ENCODE measurements at regions not wholly inside any gene's neighbourhood (a gene's known extent, or its start where the extent isn't known, plus 50 kb on each side); places are given as distances from the start of the nearest gene placed in this dataset.
"Not testable (repeated sequence)": the region's sequence is repeated elsewhere in the genome, so short reads cannot be mapped to it uniquely, and the experiment has no call there.

DNA sequence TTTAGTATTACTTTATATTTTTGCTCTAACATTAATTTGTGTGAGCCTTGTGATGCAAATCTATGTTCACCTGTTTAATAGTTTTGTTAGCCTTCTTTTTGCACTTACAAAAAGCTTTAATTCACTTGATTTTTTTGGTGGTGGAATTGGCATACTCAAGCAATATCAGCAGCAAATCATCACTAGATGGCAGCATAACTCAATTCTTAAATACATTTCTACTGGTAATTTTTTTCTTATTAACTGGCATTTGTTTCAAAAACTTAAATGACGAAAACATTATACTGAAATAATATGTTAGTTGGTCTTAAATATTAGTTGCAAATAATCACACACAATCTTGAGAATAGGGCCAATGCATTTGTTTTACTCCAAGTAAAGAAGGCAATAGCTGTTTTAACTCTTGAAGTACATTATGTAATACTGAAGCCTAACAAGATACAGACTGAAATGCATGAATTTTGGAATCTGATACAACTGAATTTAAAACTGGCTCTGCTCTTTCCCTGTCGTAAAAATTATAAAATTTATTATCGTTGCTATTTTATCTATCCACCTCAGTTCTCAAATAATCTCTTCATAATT is 151.5 kb downstream of the ATXN7L3B start:
- peak; percentile 53 for DNase-seq

DNA sequence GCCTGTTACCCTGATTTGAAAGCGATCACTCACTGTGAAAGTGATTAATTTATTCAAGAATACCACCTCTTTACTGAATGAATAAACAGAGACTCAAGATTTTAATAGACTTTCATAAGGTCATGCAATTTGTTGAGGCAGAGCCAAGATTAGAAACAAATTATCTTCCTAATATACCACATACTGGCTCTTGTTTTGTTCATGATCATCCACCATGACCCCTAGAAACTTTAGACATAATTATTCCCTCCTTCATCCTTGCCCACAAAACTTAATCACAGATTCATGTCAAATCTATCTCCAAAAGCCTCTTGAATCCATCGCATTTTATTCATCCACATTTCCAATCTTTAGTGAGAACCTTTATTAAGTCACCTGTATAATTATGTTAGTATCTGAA is 152.3 kb downstream of the ATXN7L3B start:
- peak; percentile 57 for DNase-seq

DNA sequence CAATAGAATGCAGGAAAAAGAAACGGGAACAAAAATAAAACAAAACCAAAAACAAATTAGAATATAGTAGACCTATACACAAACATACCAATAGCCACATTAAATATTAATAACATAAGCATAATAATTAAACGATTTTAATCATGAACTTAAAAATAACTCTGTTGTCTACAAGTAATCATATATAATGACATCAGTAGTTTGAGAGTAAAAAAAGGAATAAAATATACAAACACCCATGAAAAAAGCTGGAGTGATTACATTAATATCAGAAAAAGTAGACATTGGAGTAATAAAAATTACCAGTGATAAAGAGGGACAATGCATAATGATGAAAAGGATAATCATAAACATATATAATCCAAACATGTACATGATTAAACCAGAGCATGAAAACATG is 181.8 kb downstream of the ATXN7L3B start:
- DNase-seq, result no peak

DNA sequence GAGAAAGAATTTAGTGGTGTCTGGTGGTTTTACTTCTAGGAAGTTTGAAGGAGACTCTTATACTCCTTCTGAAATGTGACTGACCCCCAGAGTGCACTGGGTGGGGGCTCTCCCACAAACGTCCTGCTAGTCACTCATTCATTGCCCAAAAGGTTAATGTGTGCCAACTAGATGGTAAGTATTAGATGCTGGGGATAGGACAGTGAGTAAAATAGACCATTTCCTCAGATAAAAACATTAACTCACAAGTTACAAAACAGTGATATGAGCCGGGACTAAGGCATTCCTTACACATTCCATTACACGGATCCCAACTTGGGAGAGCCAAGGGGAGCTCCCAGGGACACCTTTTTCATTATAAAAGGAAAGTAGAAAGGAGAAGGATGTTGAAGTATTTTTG is 185.1 kb downstream of the ATXN7L3B start:
- no peak for DNase-seq

DNA sequence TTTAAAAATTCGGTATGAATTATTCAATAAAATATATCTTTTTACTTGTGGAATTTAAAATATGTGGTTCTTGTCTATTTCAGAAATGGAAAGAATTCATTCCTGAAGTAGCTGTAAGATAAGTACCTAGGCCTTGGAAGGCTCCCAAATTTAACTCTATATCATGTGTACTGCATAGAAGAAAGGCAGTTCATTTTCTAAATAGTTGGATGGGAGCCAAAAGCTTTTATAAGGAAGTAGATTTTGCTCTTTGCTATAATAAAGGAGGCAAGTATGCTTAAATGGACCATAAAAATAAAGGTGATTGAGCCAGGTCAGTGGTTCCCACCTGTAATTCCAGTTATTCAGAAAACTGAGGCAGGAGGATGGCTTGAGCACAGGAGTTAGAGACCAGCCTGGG is 187.5 kb downstream of the ATXN7L3B start:
- DNase-seq, result peak; percentile 18

DNA sequence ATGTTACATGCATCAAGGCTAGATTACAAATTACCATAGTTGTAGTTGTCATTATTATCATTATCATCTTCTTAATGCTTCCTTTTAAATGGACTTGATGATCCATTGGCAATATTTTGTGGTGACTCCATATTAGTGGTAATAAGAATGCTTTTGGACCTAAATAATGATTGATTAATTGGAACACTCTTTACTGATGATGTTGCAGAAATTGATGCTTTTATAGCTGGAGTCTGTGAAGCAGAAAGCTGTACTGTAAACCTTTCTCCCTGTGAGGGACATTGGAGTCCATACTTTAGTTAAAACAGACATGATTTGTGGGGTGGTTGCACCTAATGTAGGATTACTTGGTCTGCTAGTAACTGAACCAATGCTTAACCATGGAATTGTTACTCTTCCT is 190.4 kb downstream of the ATXN7L3B start:
- no peak for DNase-seq

DNA sequence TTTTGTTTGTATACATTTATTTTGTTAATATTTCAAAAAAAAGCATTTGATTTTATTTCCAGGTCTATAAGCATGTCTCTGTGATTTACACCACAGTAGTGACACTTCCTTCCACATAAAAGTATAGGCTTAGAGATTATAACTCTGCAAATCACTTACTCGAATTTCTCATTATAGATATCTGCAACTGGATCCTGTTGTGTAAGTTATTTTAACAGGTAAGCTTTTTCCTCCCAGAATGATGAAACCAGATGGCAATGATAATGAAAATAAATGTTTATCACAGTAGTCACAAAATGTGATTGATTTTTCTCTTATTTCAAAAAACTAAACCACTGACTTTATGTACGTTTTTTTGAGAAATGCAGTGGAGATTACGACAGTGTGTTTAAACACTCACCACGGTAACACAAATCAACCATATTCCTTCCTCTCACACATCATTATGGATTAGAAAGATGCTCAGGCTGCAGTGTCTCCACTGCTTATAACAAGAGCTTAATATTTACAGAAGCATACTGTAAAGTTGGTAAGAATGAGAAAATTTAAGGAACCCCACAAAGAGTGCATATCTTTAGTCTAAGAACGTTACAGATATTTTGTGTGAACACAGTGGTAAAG is 194.6 kb downstream of the ATXN7L3B start:
- DNase-seq, result no peak

DNA sequence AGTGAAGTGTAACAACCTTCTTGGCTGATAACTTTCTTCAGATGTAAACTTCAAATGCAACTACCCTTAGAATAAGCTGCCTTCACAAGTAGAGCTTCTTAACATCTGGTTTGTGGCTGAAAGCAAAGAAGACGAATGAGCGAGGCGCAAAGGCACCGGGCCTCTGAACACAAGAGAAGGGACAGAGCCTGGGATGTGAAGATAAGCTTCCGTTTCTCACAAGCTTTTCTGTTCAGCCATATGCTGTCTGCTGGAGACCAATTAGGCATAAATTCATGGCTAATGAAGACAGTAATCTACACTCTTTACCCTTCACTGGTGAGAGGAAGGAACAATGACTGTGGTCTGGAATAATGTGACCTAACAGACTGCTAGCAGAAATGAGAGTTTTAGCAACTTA is 195.2 kb downstream of the ATXN7L3B start:
- no peak for DNase-seq

DNA sequence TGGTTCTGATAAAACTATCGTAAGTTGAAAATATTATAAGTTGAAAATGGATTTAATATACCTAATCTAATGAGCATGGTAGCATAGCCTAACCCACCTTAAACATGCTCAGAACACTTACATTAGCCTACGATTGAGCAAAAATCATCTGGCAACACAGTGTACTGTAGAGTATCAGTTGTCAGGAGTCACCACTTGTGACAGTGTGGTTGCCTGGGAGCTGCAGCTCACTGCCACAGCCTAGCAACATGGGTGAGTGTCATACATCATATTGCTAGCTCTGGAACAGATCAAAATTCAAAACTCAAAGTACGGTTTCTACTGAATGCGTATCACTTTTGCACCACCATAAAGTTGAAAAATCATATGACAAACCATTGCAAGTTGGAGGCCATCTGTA is 203.5 kb downstream of the ATXN7L3B start:
- no peak for DNase-seq

DNA sequence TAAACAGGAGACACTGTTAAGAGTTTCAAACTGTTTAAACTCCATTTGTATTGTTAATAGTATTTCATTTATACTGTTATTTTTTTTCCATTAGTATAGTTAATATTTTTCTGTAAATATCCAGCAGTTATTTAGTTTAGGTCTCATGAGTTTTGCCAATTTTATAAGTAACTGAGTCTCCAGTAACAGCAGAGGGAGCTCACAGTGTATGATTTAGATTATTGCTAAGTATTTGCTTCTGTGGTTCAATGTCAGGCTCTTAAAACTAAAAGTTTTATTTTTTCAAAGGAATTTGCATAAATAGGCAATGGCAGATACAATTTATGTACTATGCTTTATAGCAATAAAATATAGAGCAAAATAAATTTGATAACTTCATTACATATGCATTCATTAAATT is 209.7 kb downstream of the ATXN7L3B start:
- DNase-seq, result peak; percentile 42

DNA sequence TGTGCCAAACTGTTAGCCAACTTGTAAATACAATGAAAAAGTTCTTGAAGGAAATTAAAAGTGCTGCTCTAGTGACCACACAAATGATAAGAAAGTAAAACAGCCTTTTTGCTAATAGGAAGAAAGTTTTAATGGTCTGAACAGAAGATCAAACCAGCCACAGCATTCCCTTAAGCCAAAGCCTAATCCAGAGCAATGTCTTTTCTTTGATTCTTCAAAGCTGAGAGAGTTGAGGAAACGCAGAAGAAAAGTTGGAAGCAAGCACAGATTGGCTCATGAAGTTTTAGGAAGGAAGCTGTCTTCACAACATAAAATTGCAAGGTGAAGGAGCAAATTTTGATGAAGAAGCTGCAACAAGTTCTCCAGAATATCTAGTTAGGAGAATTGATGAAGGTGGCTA is 213.8 kb downstream of the ATXN7L3B start:
- no peak for DNase-seq

DNA sequence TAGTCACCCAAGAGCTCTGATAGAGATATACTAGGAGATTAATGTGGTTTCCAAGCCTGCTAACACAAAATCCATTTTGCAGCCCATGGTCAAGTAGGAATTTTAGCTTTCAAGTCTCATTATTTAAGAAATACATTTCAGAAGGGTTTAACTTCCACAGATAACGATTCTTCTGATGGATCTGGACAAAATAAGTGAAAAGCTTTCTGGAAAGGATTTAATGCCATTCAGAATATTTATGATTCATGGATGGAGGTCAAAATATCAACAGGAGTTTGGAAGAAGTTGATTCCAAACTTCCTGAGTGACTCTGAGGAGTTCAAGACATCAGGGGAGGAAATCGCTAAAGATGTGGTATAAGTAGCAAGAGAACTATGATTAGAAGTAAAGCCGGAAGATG is 214.6 kb downstream of the ATXN7L3B start:
- no peak for DNase-seq

DNA sequence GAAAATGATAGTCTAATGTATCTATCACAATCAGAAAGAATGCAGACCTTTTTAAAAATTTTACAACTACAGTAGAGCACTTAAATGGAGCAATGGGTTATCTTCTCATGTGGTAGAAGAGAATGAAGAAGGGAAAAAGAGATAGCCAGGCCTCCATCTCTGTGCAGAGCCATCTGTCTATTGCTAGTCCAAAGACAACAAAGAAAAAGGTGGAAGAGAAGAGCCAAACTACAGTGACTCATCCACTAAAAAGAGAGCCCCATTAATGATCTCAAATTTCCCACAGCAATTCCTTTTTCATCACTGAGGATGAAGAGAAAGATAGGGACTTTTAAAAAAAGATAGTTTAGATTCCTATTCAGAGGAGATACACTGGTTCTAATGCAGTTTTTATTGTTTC is 232.9 kb downstream of the ATXN7L3B start:
- DNase-seq, result no peak

DNA sequence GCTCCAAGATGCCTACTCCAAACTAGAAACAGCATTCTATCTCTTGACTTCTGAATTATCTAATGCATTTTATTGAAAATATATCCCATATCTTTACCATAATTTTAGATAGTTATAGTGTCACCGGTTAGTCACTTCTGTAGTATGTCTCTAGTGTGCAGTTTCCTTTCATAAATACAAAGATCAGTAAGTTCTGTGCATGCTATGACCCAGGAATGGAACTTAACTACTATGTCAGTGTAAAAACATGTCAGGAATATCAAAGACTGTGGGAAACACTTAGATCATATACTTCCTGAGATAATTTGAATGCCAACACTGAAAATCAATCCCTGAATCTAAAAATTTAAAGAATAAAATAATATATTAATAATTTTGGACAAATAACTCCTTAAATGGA is 237.6 kb downstream of the ATXN7L3B start:
- DNase-seq, result no peak

DNA sequence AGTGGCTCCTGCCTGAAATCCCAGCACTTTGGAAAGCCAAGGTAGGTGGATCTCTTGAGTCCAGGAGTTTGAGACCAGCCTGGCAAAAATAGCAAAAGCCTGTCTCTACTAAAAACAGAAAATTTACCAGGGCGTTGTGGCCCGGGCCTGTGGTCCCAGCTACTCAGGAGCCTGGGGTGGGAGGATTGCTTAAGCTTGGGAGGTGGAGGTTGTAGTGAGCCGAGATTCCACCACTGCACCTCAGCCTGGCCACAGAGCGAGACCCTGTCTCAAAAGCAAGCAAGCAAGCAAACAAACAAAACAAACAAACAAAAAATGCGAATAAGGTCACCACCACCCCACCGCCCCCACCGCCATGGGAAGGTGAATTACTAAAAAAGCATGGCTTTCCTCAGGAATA is 238.7 kb downstream of the ATXN7L3B start:
- no peak for DNase-seq

DNA sequence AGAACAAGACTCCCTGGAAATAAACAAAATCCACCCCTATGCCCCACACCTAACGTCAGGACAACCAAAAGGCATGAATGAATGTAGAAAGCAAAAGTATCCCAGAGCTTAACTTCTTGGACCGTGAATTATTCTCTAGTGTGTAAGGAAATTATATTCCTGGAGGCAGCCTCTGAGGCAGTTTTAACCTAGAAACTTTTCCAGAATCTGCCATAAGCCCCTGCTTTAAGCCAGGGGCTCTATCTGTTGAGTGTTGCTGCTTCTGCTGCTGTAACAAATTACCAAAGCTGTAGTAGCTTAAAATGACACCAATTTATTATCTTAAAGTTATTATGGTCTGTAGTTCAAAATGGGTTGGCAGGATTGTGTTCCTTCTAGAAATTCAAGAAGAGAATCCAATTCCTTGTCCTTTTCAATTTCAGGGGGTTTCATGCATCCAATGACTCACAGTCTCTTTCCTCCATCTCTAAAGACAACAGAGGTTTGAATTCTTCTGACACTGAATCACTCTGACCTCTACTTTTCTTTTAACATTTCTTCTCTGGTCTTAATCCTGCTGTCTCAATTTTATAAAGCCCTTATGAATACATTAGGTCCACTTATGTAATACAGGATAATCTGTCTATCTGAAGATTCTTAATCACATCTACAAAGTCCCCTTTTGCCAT is 242.7 kb downstream of the ATXN7L3B start:
- no peak for DNase-seq

DNA sequence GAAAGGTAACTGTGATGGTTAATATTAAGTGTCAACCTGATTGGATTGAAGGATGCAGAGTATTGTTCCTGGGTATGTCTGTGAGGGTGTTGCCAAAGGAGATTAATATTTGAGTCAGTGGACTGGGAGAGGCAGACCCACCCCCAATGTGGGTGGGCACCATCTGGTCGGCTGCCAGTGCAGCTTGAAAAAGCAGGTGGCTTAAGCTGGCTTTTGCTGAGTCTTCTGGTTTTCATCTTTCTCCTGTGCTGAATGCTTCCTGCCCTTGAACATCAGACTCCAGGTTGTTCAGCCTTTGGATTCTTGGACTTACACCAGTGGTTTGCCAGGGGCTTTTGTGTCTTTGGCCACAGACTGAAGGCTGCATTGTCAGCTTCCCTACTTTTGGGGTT is 243.2 kb downstream of the ATXN7L3B start:
- DNase-seq, result not testable (repeated sequence)

DNA sequence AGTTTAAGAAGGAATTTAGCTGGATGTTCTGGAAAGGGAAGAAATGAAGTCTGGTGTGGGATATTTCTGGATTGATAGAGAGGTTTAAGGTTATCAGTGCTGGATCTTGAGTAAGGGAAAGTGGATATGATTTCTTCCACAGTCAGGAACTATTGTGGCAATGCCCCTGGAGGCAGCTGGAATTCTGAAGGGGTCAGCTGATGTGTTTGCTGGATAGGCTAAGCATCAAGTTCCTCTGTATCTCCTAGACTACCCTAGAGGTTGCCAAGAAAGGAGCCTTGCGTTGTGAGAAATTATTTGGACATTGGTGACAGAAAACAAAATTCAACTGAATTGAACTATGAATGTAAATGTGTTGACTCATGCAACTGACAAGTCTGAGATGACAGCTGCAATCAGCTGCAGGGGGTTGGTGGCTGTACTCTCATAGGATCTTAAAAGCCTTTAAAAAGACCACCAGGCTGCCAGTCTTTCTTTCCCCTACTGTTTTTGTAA is 244.4 kb downstream of the ATXN7L3B start:
- no peak for DNase-seq

DNA sequence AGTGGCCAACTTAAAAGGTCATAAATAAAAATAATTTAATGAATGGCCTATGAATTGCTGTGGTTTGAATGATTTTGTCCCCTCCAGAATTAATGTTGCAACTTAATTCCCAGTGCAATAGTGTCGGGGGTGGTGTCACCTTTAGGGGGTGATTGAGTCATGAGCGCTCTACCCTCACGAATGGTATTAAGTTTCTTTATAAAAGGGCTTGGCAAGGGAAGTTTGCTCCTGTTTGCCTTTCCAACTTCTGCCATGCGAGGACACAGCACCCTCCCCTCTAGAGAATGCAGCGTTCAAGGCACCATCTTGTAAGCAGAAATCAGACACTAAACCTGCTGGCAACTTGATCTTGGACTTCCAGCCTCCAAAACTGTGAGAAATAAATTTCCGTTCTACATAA is 253.3 kb downstream of the ATXN7L3B start:
- DNase-seq, result no peak

DNA sequence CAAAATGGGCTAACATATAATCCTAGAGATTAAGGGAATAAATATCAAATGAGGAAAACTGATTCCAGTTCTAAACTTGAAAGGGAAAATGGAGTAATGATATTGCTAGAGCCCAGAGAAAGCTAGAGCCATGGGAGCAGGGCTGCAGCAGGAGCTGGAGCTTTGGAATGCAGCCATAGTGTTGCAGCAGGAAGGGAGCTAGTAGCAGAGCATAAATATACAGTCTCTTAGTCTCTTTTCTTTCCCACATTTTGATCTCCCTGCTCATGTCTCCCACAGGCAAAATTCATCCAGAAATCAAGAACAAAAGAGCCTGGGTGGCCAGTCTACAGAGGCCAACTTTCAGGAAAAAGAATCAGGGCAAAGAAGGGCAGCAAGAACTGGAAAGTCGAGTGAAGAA is 253.7 kb downstream of the ATXN7L3B start:
- no peak for DNase-seq

DNA sequence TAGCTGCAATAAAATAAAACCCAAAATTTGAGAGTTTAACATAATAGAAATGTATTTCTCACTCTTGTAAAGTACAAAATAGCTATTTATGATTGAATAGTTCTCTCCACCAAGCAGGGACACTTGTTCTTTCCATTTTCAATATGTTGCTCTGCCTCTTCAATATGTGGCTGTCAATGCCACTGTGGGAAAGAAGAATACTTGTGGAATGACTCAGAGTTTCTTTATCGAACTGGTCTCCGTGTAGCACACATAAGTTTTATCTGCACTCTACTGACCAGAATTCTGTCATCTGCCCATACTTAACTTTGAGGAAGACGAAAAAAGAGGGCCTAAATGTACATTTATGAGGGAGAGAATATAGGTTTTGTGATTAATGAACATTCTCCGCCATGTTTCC is 256.9 kb downstream of the ATXN7L3B start:
- DNase-seq, result no peak

DNA sequence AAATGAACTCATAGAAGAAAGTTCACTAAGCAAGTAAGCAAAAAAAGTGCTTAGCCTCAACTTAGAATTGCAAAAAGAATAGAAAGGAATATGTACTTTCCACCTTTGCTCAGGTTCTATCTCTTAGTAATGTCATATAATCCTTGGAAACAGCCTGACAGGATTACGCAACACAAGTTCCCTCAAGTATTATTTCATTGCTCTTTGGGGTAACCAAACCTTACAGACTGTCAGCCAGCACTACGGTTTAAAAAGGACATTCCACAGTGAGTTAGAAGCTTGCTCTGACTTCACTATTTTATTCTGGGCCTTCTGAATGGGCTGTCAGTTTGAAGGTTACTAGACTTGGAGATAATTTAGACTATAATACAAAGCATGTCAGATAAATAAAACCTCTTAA is 264.0 kb downstream of the ATXN7L3B start:
- no peak for DNase-seq

DNA sequence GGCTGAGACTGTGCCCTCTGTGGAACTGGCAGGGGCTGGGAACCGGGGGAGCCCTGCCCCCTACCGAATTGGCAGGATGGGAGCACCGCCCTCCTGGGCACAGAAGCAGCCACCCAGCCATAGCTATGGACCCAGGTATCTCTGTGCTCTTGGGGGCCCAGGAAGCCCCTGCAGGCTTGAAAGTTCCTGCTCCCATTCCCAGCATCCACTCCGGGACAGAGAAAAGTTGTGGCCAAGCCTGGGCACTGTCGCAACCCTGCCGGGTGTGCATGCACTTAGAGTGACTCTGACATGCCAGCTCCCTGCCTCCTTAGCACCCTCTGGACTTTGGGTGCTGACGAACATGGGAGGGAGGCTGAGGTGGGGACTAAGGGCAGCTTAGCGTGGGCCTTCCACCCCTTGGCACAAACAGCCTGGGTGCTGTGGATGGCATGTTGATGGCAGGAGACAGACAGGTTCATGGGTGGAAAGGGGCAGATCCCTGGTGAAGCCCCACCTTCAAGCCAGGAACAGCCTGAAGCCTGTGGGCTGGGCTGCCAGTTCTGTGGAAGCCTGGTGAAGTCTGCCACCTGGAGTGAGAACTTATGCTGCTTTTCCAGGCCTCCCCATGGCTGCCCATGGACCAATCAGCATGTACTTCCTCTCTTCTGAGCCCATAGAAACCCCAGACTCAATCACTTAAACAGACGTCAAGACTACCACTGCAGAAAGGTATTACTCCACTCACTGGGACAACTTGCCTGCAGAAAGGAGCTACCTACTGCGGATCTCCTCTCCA is 279.0 kb downstream of the ATXN7L3B start:
- DNase-seq, result no peak

DNA sequence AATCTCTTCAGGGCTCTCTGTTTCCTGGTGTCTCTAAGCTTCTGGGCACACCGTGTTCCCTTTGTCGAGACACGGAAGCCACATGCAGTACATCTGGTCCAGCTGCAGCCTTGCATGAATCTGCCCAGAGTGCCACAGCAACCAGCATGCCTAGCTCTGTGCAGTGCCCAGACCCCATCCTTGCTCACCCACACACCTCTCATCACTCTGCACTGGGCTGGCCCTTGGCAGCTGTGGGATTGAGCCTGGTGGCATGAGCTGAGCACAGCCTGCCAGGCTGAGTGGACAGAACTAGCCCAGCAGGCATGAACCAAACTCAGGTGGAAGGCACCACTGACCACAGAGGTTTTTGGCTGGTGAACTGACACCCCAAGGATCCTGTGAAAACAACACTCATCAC is 279.9 kb downstream of the ATXN7L3B start:
- DNase-seq, result no peak
